H1 (cell line): ENCODE measurements at regions not wholly inside any gene's neighbourhood (a gene's known extent, or its start where the extent isn't known, plus 50 kb on each side); places are given as distances from the start of the nearest gene placed in this dataset.

ENCODE experiments used
- CTCF ChIA-PET: fragments of 300-600 bp; sonication (Branson Sonifier 250); formaldehyde crosslinking; loops from one replicate; lab custom pipeline; 2021; ENCODE audit not compliant: partially characterized antibody; lab: Charles Lee
- POLR2A ChIA-PET: fragments of 300-600 bp; sonication (Branson Sonifier 250); formaldehyde crosslinking; loops from one replicate; lab custom pipeline; 2021; ENCODE audit warnings: inconsistent platforms; ENCODE audit not compliant: partially characterized antibody; lab: Charles Lee
- DNase-seq, 2 experiments: peaks; one replicate each; pipeline versions ENCODE4 v3.0.0 to v3.0.0-alpha.2; 2010 to 2022; ENCODE audit warnings: low spot score in 2 of 2, low read depth in 1 of 2, mixed read lengths in 1 of 2
- FAIRE-seq: peaks from 2 replicates; lab custom pipeline; 2011; peaks lifted over from hg19 to GRCh38; lab: Jason Lieb, UNC
- H2AFZ ChIP-seq: 2 replicates; pipeline ENCODE4 v1.8.1; 2012; ENCODE audit warnings: low read length, inconsistent platforms
- H2AK5ac ChIP-seq: 2 replicates; pipeline ENCODE4 v1.6.1; 2013; ENCODE audit warnings: low read depth, low read length
- H2BK120ac ChIP-seq: replicated peaks from 2 replicates; pipeline ENCODE3; 2013; ENCODE audit warnings: low read depth, low read length, inconsistent platforms
- H2BK12ac ChIP-seq: 2 replicates; pipeline ENCODE4 v1.6.1; 2013; ENCODE audit warnings: low read depth, low read length
- H2BK15ac ChIP-seq: 2 replicates; pipeline ENCODE4 v1.6.1; 2013; ENCODE audit warnings: low read length
- H2BK20ac ChIP-seq: 2 replicates; pipeline ENCODE4 v1.6.1; 2013; ENCODE audit warnings: low read length
- H2BK5ac ChIP-seq: 2 replicates; pipeline ENCODE4 v1.6.1; 2013; ENCODE audit warnings: low read depth, low read length
- H3K14ac ChIP-seq: 2 replicates; pipeline ENCODE4 v1.6.1; 2013; ENCODE audit warnings: inconsistent platforms; ENCODE audit not compliant: insufficient read length
- H3K18ac ChIP-seq: 2 replicates; pipeline ENCODE4 v1.6.1; 2013; ENCODE audit warnings: low read length; ENCODE audit errors: extremely low read depth
- H3K23ac ChIP-seq: 2 replicates; pipeline ENCODE4 v1.6.1; 2013; ENCODE audit warnings: inconsistent platforms; ENCODE audit not compliant: insufficient read length
- H3K23me2 ChIP-seq: 2 replicates; pipeline ENCODE4 v1.6.1; 2013; ENCODE audit warnings: low read depth, low read length
- H3K27ac ChIP-seq: 2 replicates; pipeline ENCODE4 v1.6.1; 2011; ENCODE audit warnings: low read depth, low read length, inconsistent platforms
- H3K27me3 ChIP-seq, 4 experiments: replicated peaks in 1 of 4; 1 replicate in 1 of 4; 2 replicates in 3 of 4; pipeline versions ENCODE4 v1.6.1 to v1.8.1; 2011 to 2013; ENCODE audit warnings: low read length in 3 of 4, mild to moderate bottlenecking in 3 of 4, inconsistent platforms in 2 of 4, mixed read lengths in 2 of 4, moderate library complexity in 1 of 4; ENCODE audit not compliant: control insufficient read depth in 3 of 4, insufficient read depth in 3 of 4; ENCODE audit errors: extremely low read depth in 1 of 4
- H3K36me3 ChIP-seq, 4 experiments: 2 replicates each; pipeline versions ENCODE4 v1.6.1 to v1.8.1; 2011 to 2013; ENCODE audit warnings: mild to moderate bottlenecking in 4 of 4, low read length in 3 of 4, moderate library complexity in 2 of 4, control low read depth in 1 of 4, inconsistent platforms in 1 of 4; ENCODE audit not compliant: insufficient read depth in 4 of 4, control insufficient read depth in 2 of 4
- H3K4ac ChIP-seq: replicated peaks from 2 replicates; pipeline ENCODE3; 2013; ENCODE audit warnings: low read length, low read depth, mixed read lengths, inconsistent platforms; ENCODE audit not compliant: insufficient read length
- H3K4me1 ChIP-seq, 4 experiments: replicated peaks in 1 of 4; 1 replicate in 1 of 4; 2 replicates in 3 of 4; pipeline versions ENCODE4 v1.6.1 to v1.8.1; 2011 to 2013; ENCODE audit warnings: low read length in 3 of 4, inconsistent platforms in 2 of 4, mixed read lengths in 1 of 4; ENCODE audit not compliant: insufficient read depth in 4 of 4, control insufficient read depth in 3 of 4
- H3K4me2 ChIP-seq, 2 experiments: 2 replicates each; pipeline versions ENCODE4 v1.6.1 to v1.8.1; 2011 to 2013; ENCODE audit warnings: low read depth in 2 of 2, low read length in 2 of 2, control low read depth in 1 of 2, inconsistent platforms in 1 of 2, mild to moderate bottlenecking in 1 of 2; ENCODE audit not compliant: insufficient read depth in 1 of 2
- H3K4me3 ChIP-seq, 4 experiments: fragments of 200-600, 300-600 bp in 1 of 4; sonication (generic), shearing (Covaris generic), sonication (Bioruptor Twin) in 1 of 4; 2 replicates each; pipeline versions ENCODE4 v1.5.1 to v1.8.1; 2011 to 2016; ENCODE audit warnings: low read length in 4 of 4, low read depth in 3 of 4, control low read depth in 2 of 4, inconsistent platforms in 2 of 4, mild to moderate bottlenecking in 2 of 4, mixed read lengths in 1 of 4, moderate library complexity in 1 of 4; ENCODE audit not compliant: insufficient read depth in 2 of 4; ENCODE audit errors: extremely low read depth in 1 of 4
- H3K56ac ChIP-seq: replicated peaks from 2 replicates; pipeline ENCODE3; 2013; ENCODE audit warnings: low read depth, mild to moderate bottlenecking, mixed read lengths, low read length, inconsistent platforms; ENCODE audit not compliant: insufficient read length
- H3K79me1 ChIP-seq: 2 replicates; pipeline ENCODE4 v1.6.1; 2013; ENCODE audit warnings: low read depth, low read length, control low read depth
- H3K79me2 ChIP-seq, 2 experiments: 2 replicates each; pipeline versions ENCODE4 v1.6.1 to v1.8.1; 2012 to 2013; ENCODE audit warnings: low read length in 2 of 2, mild to moderate bottlenecking in 2 of 2, inconsistent platforms in 1 of 2; ENCODE audit not compliant: insufficient read depth in 2 of 2, control insufficient read depth in 1 of 2
- H3K9ac ChIP-seq, 4 experiments: replicated peaks in 1 of 4; 1 replicate in 1 of 4; 2 replicates in 3 of 4; pipeline versions ENCODE4 v1.6.1 to v1.8.1; 2011 to 2013; ENCODE audit warnings: low read depth in 3 of 4, low read length in 3 of 4, control low read depth in 2 of 4, mild to moderate bottlenecking in 2 of 4, moderate library complexity in 2 of 4, inconsistent platforms in 1 of 4; ENCODE audit errors: extremely low read depth in 1 of 4
- H3K9me3 ChIP-seq, 2 experiments: 2 replicates each; pipeline versions ENCODE4 v1.6.1 to v1.8.1; 2012 to 2013; ENCODE audit warnings: mild to moderate bottlenecking in 2 of 2, moderate library complexity in 2 of 2, control low read depth in 1 of 2, inconsistent platforms in 1 of 2, low read depth in 1 of 2, low read length in 1 of 2, mixed read lengths in 1 of 2; ENCODE audit not compliant: insufficient read depth in 2 of 2
- H4K20me1 ChIP-seq, 2 experiments: replicated peaks in 1 of 2; 2 replicates each; pipeline versions ENCODE3 to v1.8.1; 2011 to 2013; ENCODE audit warnings: inconsistent platforms in 2 of 2, low read length in 2 of 2, mild to moderate bottlenecking in 1 of 2; ENCODE audit not compliant: insufficient read depth in 2 of 2, control insufficient read depth in 1 of 2
- H4K5ac ChIP-seq: 2 replicates; pipeline ENCODE4 v1.6.1; 2013; ENCODE audit warnings: low read length, low read depth, mixed read lengths, inconsistent platforms; ENCODE audit not compliant: insufficient read length
- H4K8ac ChIP-seq: 2 replicates; pipeline ENCODE4 v1.8.0; 2013; ENCODE audit warnings: mild to moderate bottlenecking, moderate library complexity, low read length, inconsistent platforms; ENCODE audit not compliant: insufficient read depth; ENCODE audit errors: extremely low read depth
- H4K91ac ChIP-seq: replicated peaks from 2 replicates; pipeline ENCODE3; 2013; ENCODE audit warnings: low read length, mixed read lengths, inconsistent platforms; ENCODE audit not compliant: insufficient read length
- NRF1 ChIP-seq: IDR thresholded peaks from 2 replicates; pipeline ENCODE4 v1.6.1; 2011; ENCODE audit warnings: mild to moderate bottlenecking, low read depth, low read length, improper control_type of control experiment
- PHF8 ChIP-seq: fragments of 200-600 bp; sonication (generic); conservative IDR thresholded peaks from 2 replicates; pipeline ENCODE4 v1.7.1; 2012; ENCODE audit warnings: low read depth, mild to moderate bottlenecking, inconsistent platforms, low read length, moderate library complexity
- RNF2 ChIP-seq: fragments of 200-900, 300-1000 bp; sonication (generic); IDR thresholded peaks from 2 replicates; pipeline ENCODE4 v1.7.1; 2016; ENCODE audit warnings: borderline replicate concordance, low read depth, mild to moderate bottlenecking, antibody characterized with exemption, low read length; ENCODE audit not compliant: poor library complexity, severe bottlenecking; ENCODE audit errors: missing control alignments
- TAF7 ChIP-seq: optimal IDR thresholded peaks from 2 replicates; pipeline ENCODE3; 2011; ENCODE audit warnings: low read depth, mild to moderate bottlenecking, inconsistent platforms, low read length, moderate library complexity, borderline replicate concordance
- TBP ChIP-seq: IDR thresholded peaks from 2 replicates; pipeline ENCODE4 v1.6.1; 2011; ENCODE audit warnings: low read depth, low read length, improper control_type of control experiment
- WGBS, 2 experiments: shearing (Covaris generic) in 1 of 2; methylation state at CpG; one replicate each; pipeline versions ENCODE4 v1.1.6 to v1.1.7; 2013 to 2015; ENCODE audit warnings: low lambda C conversion rate in 2 of 2, mixed read lengths in 2 of 2, inconsistent platforms in 1 of 2, low coverage in 1 of 2, missing lambda C conversion rate in 1 of 2; ENCODE audit not compliant: insufficient replicate concordance in 2 of 2, insufficient coverage in 1 of 2, insufficient read length in 1 of 2; ENCODE audit errors: extremely low coverage in 1 of 2, missing lambda C conversion rate in 1 of 2; 5-methylcytosine and 5-hydroxymethylcytosine counted together

DNA sequence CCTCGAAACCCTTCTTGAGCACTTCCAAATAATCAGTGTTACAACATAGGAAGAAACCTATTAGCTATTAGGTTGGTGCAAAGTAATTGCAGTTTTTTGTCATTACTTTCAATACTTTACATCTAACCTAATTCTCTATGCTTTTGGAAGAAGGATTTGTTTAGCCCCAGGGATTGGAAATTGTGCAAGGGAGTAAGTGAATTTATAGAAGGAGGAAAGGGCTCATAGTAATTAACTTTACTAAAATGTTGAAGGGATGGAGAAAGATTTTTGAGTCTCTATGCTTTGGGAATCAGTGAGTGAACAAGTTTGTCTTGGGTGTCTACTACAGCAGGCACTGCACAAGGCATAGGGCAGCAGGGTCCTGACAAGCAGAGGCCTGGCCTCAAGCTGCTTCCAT, 261.1 kb downstream of the EN1 start:
- H3K4me3 ChIP-seq = no peak overlapping the region
- FAIRE-seq (no peak), DNase-seq (no peak)
- H4K5ac ChIP-seq = no peak overlapping the region
- no peaks in the 10 kb centered on the region for H3K79me2 ChIP-seq
- no peak overlapping the region for H3K14ac ChIP-seq
- no peak overlapping the region for H2BK5ac ChIP-seq
- no peak overlapping the region for H4K8ac ChIP-seq
- no peaks in the 10 kb centered on the region for H3K79me1 ChIP-seq
- no peak overlapping the region for H2BK120ac ChIP-seq
- H2BK20ac ChIP-seq = no peak overlapping the region
- H3K23ac ChIP-seq = no peak overlapping the region
- no peak overlapping the region for H3K9ac ChIP-seq
- H2BK15ac ChIP-seq = no peak overlapping the region
- 93% methylated on average over 1 of the region's 1 CpG; no CpG with 5 or more reads in 1 of the 2 experiments for WGBS, 2 experiments
- no peak overlapping the region for H4K91ac ChIP-seq
- H3K27ac ChIP-seq = no peak overlapping the region
- H3K56ac ChIP-seq = no peak overlapping the region
- no peak overlapping the region for H2AK5ac ChIP-seq
- H4K20me1 ChIP-seq = no peaks in the 10 kb centered on the region
- H3K4me2 ChIP-seq = no peak overlapping the region
- H3K18ac ChIP-seq = no peak overlapping the region
- peaks cover 0 to 1% (median 0%) of the 10 kb centered on the region in 4 experiments; a peak in 2 of 7 replicates for H3K27me3 ChIP-seq
- ChIA-PET CTCF (interaction anchor here (0.6 kb wide), 1 partner anchor 87 kb away, joined by 3 read pairs; no protein-coding TSS in a partner anchor), POLR2A (no interaction called here)
- H3K36me3 ChIP-seq = no peaks in the 10 kb centered on the region
- H3K23me2 ChIP-seq = no peaks in the 10 kb centered on the region
- no peak overlapping the region for H2AFZ ChIP-seq
- TF ChIP-seq NRF1 (no peak), TAF7 (no peak), RNF2 (no peak), PHF8 (no peak), TBP (no peak)
- 0 out of 7 replicates have a peak, but pooled peaks cover 0 to 2% (median 0%) of the 10 kb centered on the region in 4 experiments for H3K4me1 ChIP-seq
- H3K4ac ChIP-seq = no peak overlapping the region
- no peaks in the 10 kb centered on the region for H3K9me3 ChIP-seq
- H2BK12ac ChIP-seq = no peak overlapping the region
